ENCODE measurements at regions not wholly inside any gene's neighbourhood (a gene's known extent, or its start where the extent isn't known, plus 50 kb on each side); places are given as distances from the start of the nearest gene placed in this dataset.

DNA sequence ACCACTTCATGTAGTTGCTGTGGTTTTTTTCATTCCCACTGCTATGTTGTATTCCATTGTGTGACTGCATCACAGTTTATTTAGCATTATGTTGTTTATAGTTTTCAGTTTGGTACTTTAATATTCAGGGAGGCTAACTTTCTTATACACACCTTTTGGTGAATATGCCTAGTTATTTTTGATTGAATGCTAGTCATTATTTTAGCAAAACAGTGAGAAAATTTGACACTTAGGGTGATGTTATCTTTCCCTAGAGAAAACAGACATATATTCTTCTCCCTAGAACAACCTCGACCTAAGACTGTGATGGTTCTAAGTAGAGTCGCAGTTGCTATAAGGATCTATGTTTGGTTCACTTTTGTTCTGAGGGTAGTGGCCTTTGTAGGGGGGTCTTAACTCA lies 120.8 kb upstream of the B3GAT2 start:
- 93 to 97% methylated on average over 2 of the region's 2 CpGs for WGBS, 2 donors
- Histone ChIP-seq H3K27me3 (no peaks in the 10 kb centered on the region), H3K4me3 (no peak overlapping the region), H3K4me1 (peaks cover 0 to 35% (median 13%) of the 10 kb centered on the region in 9 donors), H3K27ac (no peak overlapping the region), H3K36me3 (no peaks in the 10 kb centered on the region), H3K9me3 (peaks cover 0 to 23% (median 11%) of the 10 kb centered on the region in 11 donors)
- ATAC-seq (no peak), DNase-seq (no peak)
- TF ChIP-seq, protein P1, sequence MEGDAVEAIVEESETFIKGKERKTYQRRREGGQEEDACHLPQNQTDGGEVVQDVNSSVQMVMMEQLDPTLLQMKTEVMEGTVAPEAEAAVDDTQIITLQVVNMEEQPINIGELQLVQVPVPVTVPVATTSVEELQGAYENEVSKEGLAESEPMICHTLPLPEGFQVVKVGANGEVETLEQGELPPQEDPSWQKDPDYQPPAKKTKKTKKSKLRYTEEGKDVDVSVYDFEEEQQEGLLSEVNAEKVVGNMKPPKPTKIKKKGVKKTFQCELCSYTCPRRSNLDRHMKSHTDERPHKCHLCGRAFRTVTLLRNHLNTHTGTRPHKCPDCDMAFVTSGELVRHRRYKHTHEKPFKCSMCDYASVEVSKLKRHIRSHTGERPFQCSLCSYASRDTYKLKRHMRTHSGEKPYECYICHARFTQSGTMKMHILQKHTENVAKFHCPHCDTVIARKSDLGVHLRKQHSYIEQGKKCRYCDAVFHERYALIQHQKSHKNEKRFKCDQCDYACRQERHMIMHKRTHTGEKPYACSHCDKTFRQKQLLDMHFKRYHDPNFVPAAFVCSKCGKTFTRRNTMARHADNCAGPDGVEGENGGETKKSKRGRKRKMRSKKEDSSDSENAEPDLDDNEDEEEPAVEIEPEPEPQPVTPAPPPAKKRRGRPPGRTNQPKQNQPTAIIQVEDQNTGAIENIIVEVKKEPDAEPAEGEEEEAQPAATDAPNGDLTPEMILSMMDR (IDR thresholded peaks at IDR 0.05): no peak
- intact Hi-C loops (cut with DNase I): loop anchor here in 1 of 10 donors (10.0 kb wide), 1 partner anchor 437 kb away; no protein-coding TSS in a partner anchor

DNA sequence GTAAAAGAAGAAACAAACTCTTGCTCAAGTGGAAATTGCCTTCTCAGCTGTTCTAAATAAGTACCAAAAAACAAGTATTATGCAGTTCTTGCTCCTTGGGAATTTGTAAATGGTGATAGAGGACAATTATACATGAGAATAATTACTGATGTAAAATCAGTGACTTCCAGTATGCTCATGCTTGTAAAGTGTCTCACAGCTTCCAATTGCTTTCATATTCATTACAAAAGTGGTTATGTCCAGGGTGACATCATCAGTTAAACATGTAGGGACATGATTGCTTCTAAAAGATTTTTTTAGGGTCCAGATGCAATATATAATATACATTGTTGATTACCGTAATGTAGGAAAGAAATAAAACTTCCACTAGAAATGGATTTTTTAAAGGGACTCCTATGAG lies 122.8 kb upstream of the B3GAT2 start:
- ATAC-seq: no peak
- WGBS, 2 donors: 82 to 89% methylated on average over 1 of the region's 1 CpG
- Histone ChIP-seq H3K4me1 (peaks cover 0 to 45% (median 21%) of the 10 kb centered on the region in 9 donors), H3K9me3 (peaks cover 0 to 23% (median 11%) of the 10 kb centered on the region in 11 donors), H3K27me3 (no peaks in the 10 kb centered on the region), H3K27ac (peak overlapping the region in 4 of 10 donors; percentile 19 to 72 (median 64)), H3K4me3 (no peak overlapping the region), H3K36me3 (no peaks in the 10 kb centered on the region)
- intact Hi-C loops (cut with DNase I): loop anchor here in 2 of 10 donors (10.0 kb wide), 2 partner anchors 205 to 435 kb away; partner anchors contain the start of gene OGFRL1 (in 1 of the 2)
- DNase-seq: no peak
- TF ChIP-seq, protein P1 (IDR thresholded peaks at IDR 0.05): no peak

DNA sequence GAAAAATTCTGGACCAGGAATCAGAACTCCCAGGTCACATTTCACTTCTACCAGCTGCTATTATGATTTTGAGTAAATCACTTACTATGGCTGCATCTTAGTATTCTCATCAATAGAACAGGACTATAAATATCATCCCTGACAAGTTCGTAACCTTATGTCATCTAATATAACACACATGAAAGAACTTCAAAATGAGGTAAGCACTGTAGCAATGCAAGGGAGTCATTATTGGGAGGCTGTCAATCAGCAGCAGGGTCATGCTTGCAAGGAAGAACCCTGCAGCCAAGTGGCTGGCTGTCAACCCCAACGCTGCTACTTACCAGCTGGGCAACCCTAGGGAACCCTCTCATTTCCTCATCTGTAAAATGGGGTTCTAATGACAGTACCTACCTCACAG lies 123.3 kb upstream of the B3GAT2 start:
- Histone ChIP-seq H3K4me3 (no peak overlapping the region), H3K36me3 (no peaks in the 10 kb centered on the region), H3K4me1 (peaks cover 0 to 45% (median 21%) of the 10 kb centered on the region in 9 donors), H3K27me3 (no peaks in the 10 kb centered on the region), H3K9me3 (peaks cover 0 to 23% (median 11%) of the 10 kb centered on the region in 11 donors), H3K27ac (peak overlapping the region in 4 of 10 donors; percentile 19 to 72 (median 64))
- DNase-seq (no peak), ATAC-seq (no peak)
- TF ChIP-seq, protein P1 (IDR thresholded peaks at IDR 0.05): no peak
- 66 to 67% methylated on average over 2 of the region's 2 CpGs for WGBS, 2 donors
- intact Hi-C loops (cut with DNase I): loop anchor here in 1 of 10 donors (10.0 kb wide), 1 partner anchor 205 kb away; the partner anchor contains the start of gene OGFRL1

DNA sequence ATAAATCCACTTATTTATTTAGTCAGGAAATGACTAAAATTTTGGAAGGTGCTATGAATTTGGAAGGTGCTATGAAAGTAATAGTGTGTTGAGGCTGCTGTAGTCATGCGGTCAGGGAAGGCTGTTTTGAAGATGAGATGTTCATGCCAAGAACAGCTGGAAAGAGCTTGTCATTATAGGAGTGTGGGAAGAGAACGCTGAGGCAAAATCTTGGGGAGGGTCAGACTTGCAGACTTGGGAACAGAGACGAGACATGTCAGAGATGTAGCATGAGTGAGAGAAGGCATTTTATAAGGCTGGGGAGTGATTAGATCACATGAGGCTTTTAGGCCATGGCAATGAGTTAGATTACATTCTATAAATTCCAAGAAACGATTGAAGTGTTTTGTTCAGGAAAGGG lies 124.0 kb upstream of the B3GAT2 start:
- Histone ChIP-seq H3K4me1 (peaks cover 0 to 45% (median 21%) of the 10 kb centered on the region in 9 donors), H3K27me3 (no peaks in the 10 kb centered on the region), H3K4me3 (no peak overlapping the region), H3K9me3 (peaks cover 0 to 23% (median 11%) of the 10 kb centered on the region in 11 donors), H3K36me3 (no peaks in the 10 kb centered on the region), H3K27ac (peak overlapping the region in 6 of 10 donors; percentile 9 to 72 (median 56))
- WGBS, 2 donors: 49 to 56% methylated on average over 4 of the region's 4 CpGs
- intact Hi-C loops (cut with DNase I): loop anchor here in 1 of 10 donors (10.0 kb wide), 1 partner anchor 204 kb away; the partner anchor contains the start of gene OGFRL1
- DNase-seq (peak in 1 of 2 donors; percentile 18), ATAC-seq (peak in 7 of 8 donors; percentile 39 to 86 (median 78))
- TF ChIP-seq, protein P1 (IDR thresholded peaks at IDR 0.05): no peak
